BE2C (cell line): ENCODE measurements at regions not wholly inside any gene's neighbourhood (a gene's known extent, or its start where the extent isn't known, plus 50 kb on each side); places are given as distances from the start of the nearest gene placed in this dataset.
"Not testable (repeated sequence)": the region's sequence is repeated elsewhere in the genome, so short reads cannot be mapped to it uniquely, and the experiment has no call there.

Experiments used
- DNase-seq: peaks from one replicate; pipeline ENCODE4 v3.0.0-alpha.2; 2020
- H3K27me3 ChIP-seq: fragments of 250-450 bp; sonication (Bioruptor Pico); 2 replicates; pipeline ENCODE4 v1.5.1; 2020; ENCODE audit warnings: mild to moderate bottlenecking
- H3K36me3 ChIP-seq: fragments of 250-450 bp; sonication (Bioruptor Pico); 2 replicates; pipeline ENCODE4 v1.5.1; 2020; ENCODE audit warnings: mild to moderate bottlenecking
- H3K4me1 ChIP-seq: fragments of 250-450 bp; sonication (Bioruptor Pico); 2 replicates; pipeline ENCODE4 v1.5.1; 2020
- H3K4me3 ChIP-seq: 2 replicates; pipeline ENCODE4 v1.5.1; 2011; ENCODE audit warnings: low read depth, low read length
- H3K9me3 ChIP-seq: fragments of 250-450 bp; sonication (Bioruptor Pico); 2 replicates; pipeline ENCODE4 v1.5.1; 2020
- CTCF ChIP-seq: IDR thresholded peaks from 2 replicates; pipeline ENCODE4 v1.5.1; 2012; ENCODE audit warnings: mild to moderate bottlenecking, low read depth, low read length

GRCh38 chr12:75739912-75740311 is 228.5 kb upstream of the KRR1 start:
- no peaks in the 10 kb centered on the region for H3K9me3 ChIP-seq
- H3K36me3 ChIP-seq = no peaks in the 10 kb centered on the region
- no peaks in the 10 kb centered on the region for H3K27me3 ChIP-seq
- H3K4me3 ChIP-seq = no peak overlapping the region
- H3K4me1 ChIP-seq = no peaks in the 10 kb centered on the region
- DNase-seq = no peak
- no peak for TF ChIP-seq CTCF

- DNase-seq, H3K9me3 ChIP-seq, H3K27me3 ChIP-seq, H3K4me3 ChIP-seq, H3K36me3 ChIP-seq, H3K4me1 ChIP-seq: not testable (repeated sequence)
Observed at GRCh38 chr12:75739098-75739497, 227.7 kb upstream of the KRR1 start.

- H3K4me1 ChIP-seq = no peaks in the 10 kb centered on the region
- H3K9me3 ChIP-seq = no peaks in the 10 kb centered on the region
- no peak overlapping the region for H3K4me3 ChIP-seq
- H3K36me3 ChIP-seq = no peaks in the 10 kb centered on the region
- DNase-seq = no peak
- H3K27me3 ChIP-seq = no peaks in the 10 kb centered on the region
- TF ChIP-seq CTCF = no peak
Observed at GRCh38 chr12:75738486-75738885, 227.1 kb upstream of the KRR1 start.

- Histone ChIP-seq H3K9me3 (no peaks in the 10 kb centered on the region), H3K27me3 (no peaks in the 10 kb centered on the region), H3K4me1 (no peaks in the 10 kb centered on the region), H3K4me3 (no peak overlapping the region), H3K36me3 (no peaks in the 10 kb centered on the region)
- no peak for TF ChIP-seq CTCF
- no peak for DNase-seq
Observed at GRCh38 chr12:75735853-75736252, 224.4 kb upstream of the KRR1 start.

- TF ChIP-seq CTCF = no peak
- H3K4me1 ChIP-seq = peaks cover 13% of the 10 kb centered on the region
- no peaks in the 10 kb centered on the region for H3K27me3 ChIP-seq
- no peaks in the 10 kb centered on the region for H3K36me3 ChIP-seq
- no peaks in the 10 kb centered on the region; the same call in 1 of the 2 replicates for H3K9me3 ChIP-seq
- DNase-seq = no peak
- H3K4me3 ChIP-seq = no peak overlapping the region
Observed at GRCh38 chr12:75728826-75729225, 217.4 kb upstream of the KRR1 start.

GRCh38 chr12:75727577-75727976 is 216.2 kb upstream of the KRR1 start:
- no peaks in the 10 kb centered on the region; the same call in 1 of the 2 replicates for H3K9me3 ChIP-seq
- TF ChIP-seq CTCF = no peak
- H3K36me3 ChIP-seq = no peaks in the 10 kb centered on the region
- H3K4me1 ChIP-seq = peaks cover 21% of the 10 kb centered on the region
- no peak for DNase-seq
- no peaks in the 10 kb centered on the region for H3K27me3 ChIP-seq
- H3K4me3 ChIP-seq = no peak overlapping the region

GRCh38 chr12:75725521-75726111 is 214.2 kb upstream of the KRR1 start:
- H3K27me3 ChIP-seq = no peaks in the 10 kb centered on the region
- DNase-seq = no peak
- peaks cover 40% of the 10 kb centered on the region for H3K4me1 ChIP-seq
- no peaks in the 10 kb centered on the region; the same call in 1 of the 2 replicates for H3K9me3 ChIP-seq
- no peak for TF ChIP-seq CTCF
- H3K36me3 ChIP-seq = no peaks in the 10 kb centered on the region
- H3K4me3 ChIP-seq = no peak overlapping the region
